ENCODE measurements at regions not wholly inside any gene's neighbourhood (a gene's known extent, or its start where the extent isn't known, plus 50 kb on each side); places are given as distances from the start of the nearest gene placed in this dataset.

DNA sequence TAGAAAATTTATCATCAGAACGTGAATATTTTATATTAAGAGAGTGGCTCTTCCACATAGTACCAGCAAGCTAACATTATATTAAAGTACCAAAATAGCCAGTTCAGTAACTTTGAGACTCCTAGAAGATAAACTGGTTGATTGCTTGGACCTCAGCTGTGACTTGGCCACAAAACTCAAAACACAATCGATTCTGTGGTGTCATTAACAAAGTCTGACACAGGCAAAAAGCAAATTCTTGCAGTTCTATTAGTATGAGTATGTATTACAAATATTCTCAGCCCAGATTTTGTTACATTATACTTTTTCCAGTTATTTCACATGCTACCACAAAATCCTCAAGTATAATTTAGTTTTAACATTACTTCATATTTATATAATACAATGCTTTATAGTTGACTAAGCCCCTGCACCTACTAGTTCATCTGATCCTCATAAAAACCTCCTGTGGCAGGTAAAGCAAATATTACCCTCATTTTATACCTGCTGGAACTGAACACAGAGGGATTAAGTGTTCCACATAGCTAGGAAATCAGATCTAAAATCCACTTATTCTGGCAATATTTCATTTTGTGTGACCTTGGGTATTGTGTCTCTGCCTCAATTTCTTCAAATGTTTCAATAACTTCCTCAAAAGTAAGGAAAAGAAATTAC, 279.9 kb upstream of the MKLN1 start:
- TF ChIP-seq EZH2 (IDR thresholded peaks at IDR 0.05; ENCODE audit: borderline replicate concordance, low read depth, low read length, severe bottlenecking) = no peak
- TF ChIP-seq, protein P1, sequence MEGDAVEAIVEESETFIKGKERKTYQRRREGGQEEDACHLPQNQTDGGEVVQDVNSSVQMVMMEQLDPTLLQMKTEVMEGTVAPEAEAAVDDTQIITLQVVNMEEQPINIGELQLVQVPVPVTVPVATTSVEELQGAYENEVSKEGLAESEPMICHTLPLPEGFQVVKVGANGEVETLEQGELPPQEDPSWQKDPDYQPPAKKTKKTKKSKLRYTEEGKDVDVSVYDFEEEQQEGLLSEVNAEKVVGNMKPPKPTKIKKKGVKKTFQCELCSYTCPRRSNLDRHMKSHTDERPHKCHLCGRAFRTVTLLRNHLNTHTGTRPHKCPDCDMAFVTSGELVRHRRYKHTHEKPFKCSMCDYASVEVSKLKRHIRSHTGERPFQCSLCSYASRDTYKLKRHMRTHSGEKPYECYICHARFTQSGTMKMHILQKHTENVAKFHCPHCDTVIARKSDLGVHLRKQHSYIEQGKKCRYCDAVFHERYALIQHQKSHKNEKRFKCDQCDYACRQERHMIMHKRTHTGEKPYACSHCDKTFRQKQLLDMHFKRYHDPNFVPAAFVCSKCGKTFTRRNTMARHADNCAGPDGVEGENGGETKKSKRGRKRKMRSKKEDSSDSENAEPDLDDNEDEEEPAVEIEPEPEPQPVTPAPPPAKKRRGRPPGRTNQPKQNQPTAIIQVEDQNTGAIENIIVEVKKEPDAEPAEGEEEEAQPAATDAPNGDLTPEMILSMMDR (IDR thresholded peaks at IDR 0.05; ENCODE audit: borderline replicate concordance, extremely low read depth, low read length, poor library complexity, severe bottlenecking) = no peak
- H3K79me2 ChIP-seq (ENCODE audit: insufficient read depth, low read length) = peaks cover 100% of the 10 kb centered on the region
- ATAC-seq (ENCODE audit: insufficient read depth, low read depth) = no peak

DNA sequence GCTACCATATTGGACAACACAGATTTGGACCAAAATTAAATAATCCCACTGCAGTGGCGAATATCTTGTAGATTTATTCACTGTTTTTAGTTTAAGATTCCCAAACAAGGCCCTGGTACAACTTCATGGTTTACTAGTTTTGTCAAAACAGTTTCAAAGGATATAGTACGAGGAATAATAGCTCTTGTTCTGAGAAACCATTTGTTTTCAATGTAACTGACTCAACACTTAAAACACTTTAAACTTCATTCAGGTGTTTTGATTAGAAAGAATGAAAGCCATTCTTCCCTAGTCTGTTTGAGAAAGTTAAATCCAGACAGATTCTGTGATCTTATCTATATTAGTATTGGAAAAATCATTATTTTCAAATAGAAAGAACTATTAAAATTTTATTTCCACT, 276.4 kb upstream of the MKLN1 start:
- peak overlapping the region; percentile 65 for H3K4me2 ChIP-seq (ENCODE audit: insufficient read depth, low read length)
- peak overlapping the region; percentile 91 for H3K27ac ChIP-seq (ENCODE audit: low read length)
- no peaks in the 10 kb centered on the region for H3K9me3 ChIP-seq (ENCODE audit: insufficient read depth, low read length, severe bottlenecking)
- DNase-seq (no peak), ATAC-seq (ENCODE audit: insufficient read depth, low read depth) (no peak)
- no peak for TF ChIP-seq EZH2 (IDR thresholded peaks at IDR 0.05; ENCODE audit: borderline replicate concordance, low read depth, low read length, severe bottlenecking)
- TF ChIP-seq, protein P1 (IDR thresholded peaks at IDR 0.05; ENCODE audit: borderline replicate concordance, extremely low read depth, low read length, poor library complexity, severe bottlenecking) = no peak
- H3K9ac ChIP-seq (ENCODE audit: low read depth, low read length) = peak overlapping the region; percentile 59
- H4K20me1 ChIP-seq (ENCODE audit: insufficient read depth, low read length) = no peaks in the 10 kb centered on the region; the same call in 1 of the 2 replicates
- H3K36me3 ChIP-seq (ENCODE audit: insufficient read depth, low read length) = peaks cover 3% of the 10 kb centered on the region
- H3K27me3 ChIP-seq (ENCODE audit: insufficient read depth, low read length, poor library complexity) = no peaks in the 10 kb centered on the region
- H3K79me2 ChIP-seq (ENCODE audit: insufficient read depth, low read length) = peaks cover 98% of the 10 kb centered on the region
- H3K4me1 ChIP-seq (ENCODE audit: insufficient read depth, low read length) = peaks cover 95% of the 10 kb centered on the region
- H2AFZ ChIP-seq (ENCODE audit: low read depth, low read length) = no peak overlapping the region
- H3K4me3 ChIP-seq (ENCODE audit: low read depth in 1 of 2, low read length in 2 of 2) = peak overlapping the region; percentile 21 to 58; a peak in 3 of 4 replicates

More for the DNA sequence above, 279.9 kb upstream of the MKLN1 start:
- Histone ChIP-seq H3K9ac (ENCODE audit: low read depth, low read length) (peak overlapping the region; percentile 59; the same call in 1 of the 2 replicates), H4K20me1 (ENCODE audit: insufficient read depth, low read length) (peaks cover 4% of the 10 kb centered on the region; the same call in 1 of the 2 replicates), H3K27ac (ENCODE audit: low read length) (peak overlapping the region; percentile 87), H3K36me3 (ENCODE audit: insufficient read depth, low read length) (peaks cover 3% of the 10 kb centered on the region), H3K4me3 (ENCODE audit: low read depth in 1 of 2, low read length in 2 of 2) (peak overlapping the region in 1 of 2 experiments; percentile 58; a peak in 2 of 4 replicates), H3K4me1 (ENCODE audit: insufficient read depth, low read length) (peaks cover 65% of the 10 kb centered on the region), H3K27me3 (ENCODE audit: insufficient read depth, low read length, poor library complexity) (no peaks in the 10 kb centered on the region), H3K4me2 (ENCODE audit: insufficient read depth, low read length) (peak overlapping the region; percentile 65; the same call in 1 of the 2 replicates), H3K9me3 (ENCODE audit: insufficient read depth, low read length, severe bottlenecking) (no peaks in the 10 kb centered on the region), H2AFZ (ENCODE audit: low read depth, low read length) (no peak overlapping the region)
- no peak for DNase-seq

DNA sequence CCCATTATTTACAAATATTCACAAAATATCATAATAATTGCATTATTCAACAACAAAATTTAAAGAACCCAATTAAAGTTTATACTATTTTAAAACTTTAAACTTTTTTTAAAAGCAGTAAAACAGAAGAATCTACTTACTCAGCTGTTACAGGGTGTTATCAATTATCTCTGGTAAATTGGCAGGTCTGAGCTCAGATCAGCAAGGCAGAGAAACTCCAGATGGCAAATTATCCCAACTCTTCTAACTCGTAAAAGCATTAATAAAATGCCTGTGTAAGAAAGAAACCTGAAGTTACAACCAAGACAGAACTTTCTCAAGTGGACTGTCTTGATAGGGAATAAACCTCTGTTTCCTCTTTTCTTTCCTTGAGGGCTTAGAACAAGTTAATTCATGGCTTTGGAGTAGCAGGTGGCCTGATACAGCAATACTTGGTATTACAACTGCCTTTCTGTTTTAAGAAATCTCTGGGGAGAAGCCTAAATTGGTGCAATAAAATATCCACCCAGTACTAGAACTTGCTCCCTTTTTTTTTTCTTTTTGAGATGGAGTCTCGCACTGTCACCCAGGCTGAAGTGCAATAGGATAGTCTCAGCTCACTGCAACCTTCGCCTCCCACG, 275.3 kb upstream of the MKLN1 start:
- Histone ChIP-seq H3K4me3 (ENCODE audit: low read depth in 1 of 2, low read length in 2 of 2) (peak overlapping the region; percentile 21 to 58; a peak in 3 of 4 replicates), H3K27ac (ENCODE audit: low read length) (peak overlapping the region; percentile 91), H3K79me2 (ENCODE audit: insufficient read depth, low read length) (peaks cover 92% of the 10 kb centered on the region), H3K9me3 (ENCODE audit: insufficient read depth, low read length, severe bottlenecking) (no peaks in the 10 kb centered on the region), H3K27me3 (ENCODE audit: insufficient read depth, low read length, poor library complexity) (no peaks in the 10 kb centered on the region), H3K9ac (ENCODE audit: low read depth, low read length) (peak overlapping the region; percentile 59), H3K36me3 (ENCODE audit: insufficient read depth, low read length) (no peaks in the 10 kb centered on the region; the same call in none of the 2 replicates), H2AFZ (ENCODE audit: low read depth, low read length) (no peak overlapping the region), H3K4me1 (ENCODE audit: insufficient read depth, low read length) (peaks cover 98% of the 10 kb centered on the region), H4K20me1 (ENCODE audit: insufficient read depth, low read length) (no peaks in the 10 kb centered on the region; the same call in 1 of the 2 replicates), H3K4me2 (ENCODE audit: insufficient read depth, low read length) (peak overlapping the region; percentile 65)
- peak; percentile 50 for ATAC-seq (ENCODE audit: insufficient read depth, low read depth)
- TF ChIP-seq, protein P1 (IDR thresholded peaks at IDR 0.05; ENCODE audit: borderline replicate concordance, extremely low read depth, low read length, poor library complexity, severe bottlenecking) = no peak
- no peak for TF ChIP-seq EZH2 (IDR thresholded peaks at IDR 0.05; ENCODE audit: borderline replicate concordance, low read depth, low read length, severe bottlenecking)
- peak; percentile 36 for DNase-seq
